ENCODE measurements at regions not wholly inside any gene's neighbourhood (a gene's known extent, or its start where the extent isn't known, plus 50 kb on each side); places are given as distances from the start of the nearest gene placed in this dataset.
"Not testable (repeated sequence)": the region's sequence is repeated elsewhere in the genome, so short reads cannot be mapped to it uniquely, and the experiment has no call there.

- not testable (repeated sequence) for TF ChIP-seq POLR2A (IDR thresholded peaks at IDR 0.05)
- TF ChIP-seq, protein P1, sequence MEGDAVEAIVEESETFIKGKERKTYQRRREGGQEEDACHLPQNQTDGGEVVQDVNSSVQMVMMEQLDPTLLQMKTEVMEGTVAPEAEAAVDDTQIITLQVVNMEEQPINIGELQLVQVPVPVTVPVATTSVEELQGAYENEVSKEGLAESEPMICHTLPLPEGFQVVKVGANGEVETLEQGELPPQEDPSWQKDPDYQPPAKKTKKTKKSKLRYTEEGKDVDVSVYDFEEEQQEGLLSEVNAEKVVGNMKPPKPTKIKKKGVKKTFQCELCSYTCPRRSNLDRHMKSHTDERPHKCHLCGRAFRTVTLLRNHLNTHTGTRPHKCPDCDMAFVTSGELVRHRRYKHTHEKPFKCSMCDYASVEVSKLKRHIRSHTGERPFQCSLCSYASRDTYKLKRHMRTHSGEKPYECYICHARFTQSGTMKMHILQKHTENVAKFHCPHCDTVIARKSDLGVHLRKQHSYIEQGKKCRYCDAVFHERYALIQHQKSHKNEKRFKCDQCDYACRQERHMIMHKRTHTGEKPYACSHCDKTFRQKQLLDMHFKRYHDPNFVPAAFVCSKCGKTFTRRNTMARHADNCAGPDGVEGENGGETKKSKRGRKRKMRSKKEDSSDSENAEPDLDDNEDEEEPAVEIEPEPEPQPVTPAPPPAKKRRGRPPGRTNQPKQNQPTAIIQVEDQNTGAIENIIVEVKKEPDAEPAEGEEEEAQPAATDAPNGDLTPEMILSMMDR (IDR thresholded peaks at IDR 0.05) = not testable (repeated sequence)
Measured at GRCh38 chr2:134040626-134041172, 213.2 kb upstream of the MGAT5 start.

Data from upper lobe of left lung (tissue), 4 donors.